GM21737 (cell line): ENCODE measurements at regions not wholly inside any gene's neighbourhood (a gene's known extent, or its start where the extent isn't known, plus 50 kb on each side); places are given as distances from the start of the nearest gene placed in this dataset.

Experiments
- ATAC-seq: cut with Tn5 transposase; IDR thresholded peaks from one replicate; pipeline ENCODE4 v1.9.1; 2021; ENCODE audit warnings: mild to moderate bottlenecking, moderate library complexity; ENCODE audit not compliant: unreplicated experiment

- ATAC-seq, result no peak
Measured at GRCh38 chr1:98333406-98333805, 328.1 kb upstream of the SNX7 start.

DNA sequence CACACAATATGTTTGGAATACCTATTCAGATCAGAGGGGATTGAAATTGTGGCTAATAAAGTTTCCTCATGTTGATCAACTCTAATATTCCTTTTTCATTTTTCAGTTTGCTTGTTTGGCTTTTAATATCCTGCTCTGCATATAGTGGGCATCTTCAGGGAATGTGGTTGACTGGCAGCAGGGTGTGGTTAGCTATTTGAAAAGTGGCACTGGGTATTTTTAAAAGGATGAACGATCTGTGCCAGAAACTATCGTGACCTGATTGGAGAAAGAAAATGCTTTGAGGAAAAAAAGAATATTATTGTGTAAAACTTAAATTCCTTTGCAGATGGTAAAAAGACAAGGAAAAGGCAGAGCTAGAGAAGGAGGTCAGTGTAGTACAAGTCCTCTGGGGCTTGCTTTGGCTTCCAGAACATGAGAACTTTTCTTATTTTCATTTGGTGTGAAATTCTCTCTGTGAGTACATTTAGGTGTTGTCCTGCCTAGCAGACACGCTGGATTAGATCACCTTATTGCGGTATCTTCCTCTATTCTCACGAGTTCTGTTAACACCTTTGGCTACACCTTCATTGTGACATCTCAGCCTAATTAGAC, 329.7 kb upstream of the SNX7 start:
- ATAC-seq, result no peak

GRCh38 chr1:98331243-98331642, 330.3 kb upstream of the SNX7 start:
- no peak for ATAC-seq

DNA sequence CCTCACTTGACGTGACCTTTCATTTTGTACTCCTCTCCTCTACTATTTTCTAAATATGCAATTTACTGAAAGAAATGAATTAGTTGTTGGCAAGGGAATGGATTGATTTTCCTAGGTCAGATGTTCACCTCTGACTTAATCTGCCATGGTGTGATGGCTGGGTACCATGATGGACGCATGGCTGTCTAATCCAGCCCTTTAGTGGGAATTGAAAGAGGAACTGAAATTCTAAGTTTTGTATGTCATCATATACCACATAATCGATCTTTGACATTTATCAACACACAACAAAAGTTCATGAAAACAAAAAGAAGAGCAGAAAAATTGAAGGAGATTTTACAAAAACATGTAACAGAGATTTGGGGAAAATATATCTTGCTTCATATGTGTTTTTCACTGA, 331.3 kb upstream of the SNX7 start:
- no peak for ATAC-seq

GRCh38 chr1:98328855-98329254, 332.7 kb upstream of the SNX7 start:
- no peak for ATAC-seq

DNA sequence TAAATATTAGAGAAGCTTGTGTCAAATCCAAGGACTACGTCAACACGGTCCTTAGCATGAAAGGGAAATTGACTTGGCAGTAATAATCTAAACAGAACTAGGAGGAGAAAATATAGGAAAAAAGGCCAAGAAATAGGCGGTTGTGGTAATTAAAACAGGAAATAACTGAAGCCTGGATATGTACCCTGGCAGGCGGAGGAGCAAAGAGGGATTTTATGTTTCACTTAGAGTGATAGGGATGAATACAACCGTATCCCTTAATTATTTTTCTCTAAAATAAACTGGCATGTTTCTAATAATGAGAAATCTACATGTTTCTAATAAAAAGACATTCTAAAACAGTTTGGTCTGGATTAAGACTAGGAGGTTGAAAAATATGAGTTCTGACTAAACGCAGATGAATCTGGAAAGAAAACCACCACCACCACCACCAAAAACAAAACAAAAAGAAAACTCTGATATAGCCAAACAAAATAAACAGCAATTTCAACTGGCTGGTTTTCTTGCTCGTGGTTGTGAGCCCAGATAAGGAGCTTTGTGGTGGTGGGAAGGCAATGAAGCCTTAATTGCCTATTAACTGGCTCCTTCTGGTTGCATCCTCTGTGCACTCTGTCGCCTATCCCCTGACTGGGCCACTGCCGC, 334.2 kb upstream of the SNX7 start:
- no peak for ATAC-seq

- ATAC-seq, result no peak
Measured at GRCh38 chr1:98325646-98326440, 335.7 kb upstream of the SNX7 start.

- ATAC-seq, result no peak
Measured at GRCh38 chr1:98323906-98324358, 337.6 kb upstream of the SNX7 start.

DNA sequence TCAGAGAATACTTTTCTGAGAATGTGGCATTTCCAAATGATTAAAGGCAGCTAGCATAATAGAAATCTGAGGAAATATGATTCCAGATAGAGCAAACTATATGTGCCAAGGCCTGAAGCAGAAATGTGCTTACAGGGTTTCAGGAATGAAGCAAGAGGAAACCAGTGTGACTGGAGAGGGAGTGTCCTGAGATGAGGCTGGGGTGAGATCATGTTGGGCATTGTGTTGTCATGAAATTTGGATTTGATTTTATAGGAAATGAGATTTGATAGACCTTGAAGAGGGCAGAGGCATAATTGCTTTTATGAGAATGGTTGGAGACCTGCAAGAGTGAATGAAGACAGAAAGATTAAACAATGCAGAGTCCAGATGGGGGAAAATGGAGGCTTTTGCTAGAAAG, 338.1 kb upstream of the SNX7 start:
- no peak for ATAC-seq

- no peak for ATAC-seq
Measured at GRCh38 chr1:98322966-98323365, 338.6 kb upstream of the SNX7 start.

GRCh38 chr1:98322086-98322485, 339.4 kb upstream of the SNX7 start:
- no peak for ATAC-seq

GRCh38 chr1:98321191-98321590, 340.3 kb upstream of the SNX7 start:
- no peak for ATAC-seq

DNA sequence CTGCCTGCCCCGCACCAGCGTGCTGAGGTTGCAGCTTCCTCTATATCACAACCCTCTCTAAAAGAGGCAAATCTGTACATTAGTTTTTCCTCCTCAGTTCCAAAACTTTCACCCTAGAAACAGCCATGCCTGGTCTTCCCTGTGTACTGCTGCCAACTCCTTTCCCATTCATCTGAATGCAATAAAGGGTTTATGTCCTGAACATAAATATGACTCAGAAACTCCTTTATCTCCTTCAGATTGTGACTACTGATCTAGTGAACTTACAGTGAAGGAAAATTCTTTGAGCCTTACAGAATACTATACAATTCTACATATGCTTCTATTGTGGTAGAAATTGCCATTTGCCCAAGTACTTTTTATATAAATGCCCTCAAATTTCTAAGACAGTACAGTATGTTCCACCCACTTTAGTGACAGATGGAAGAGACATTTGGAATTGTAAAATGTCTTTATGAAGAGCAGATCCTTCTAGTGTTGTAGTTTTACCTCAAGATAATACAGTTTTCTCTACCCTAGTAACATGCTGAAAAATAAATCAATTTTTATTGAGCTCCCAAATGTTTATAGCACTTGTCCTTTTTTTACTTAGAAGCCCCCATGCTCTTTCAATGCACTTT, 345.1 kb upstream of the SNX7 start:
- no peak for ATAC-seq

GRCh38 chr1:98315309-98315708, 346.2 kb upstream of the SNX7 start:
- ATAC-seq, result no peak

DNA sequence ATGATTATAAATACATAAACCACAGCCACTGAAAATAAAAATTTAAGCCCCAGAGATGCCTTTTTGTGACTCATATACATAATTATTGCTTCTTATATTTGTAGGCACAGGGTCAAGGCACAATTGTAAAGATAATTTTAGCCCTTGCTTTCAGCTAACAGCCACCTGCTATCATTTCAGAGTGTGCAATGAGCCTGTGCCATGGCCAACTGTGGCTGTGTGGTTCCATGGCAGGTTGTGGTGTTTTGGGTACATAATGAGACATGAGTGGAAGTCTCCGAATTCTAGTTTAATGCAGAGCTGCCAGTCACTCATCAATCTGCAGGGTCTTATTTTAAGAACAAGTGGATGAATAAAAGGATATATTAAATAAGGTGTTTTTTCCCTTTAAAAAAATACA, 346.9 kb upstream of the SNX7 start:
- ATAC-seq, result no peak

GRCh38 chr1:98306517-98307089, 354.9 kb upstream of the SNX7 start:
- ATAC-seq, result no peak

DNA sequence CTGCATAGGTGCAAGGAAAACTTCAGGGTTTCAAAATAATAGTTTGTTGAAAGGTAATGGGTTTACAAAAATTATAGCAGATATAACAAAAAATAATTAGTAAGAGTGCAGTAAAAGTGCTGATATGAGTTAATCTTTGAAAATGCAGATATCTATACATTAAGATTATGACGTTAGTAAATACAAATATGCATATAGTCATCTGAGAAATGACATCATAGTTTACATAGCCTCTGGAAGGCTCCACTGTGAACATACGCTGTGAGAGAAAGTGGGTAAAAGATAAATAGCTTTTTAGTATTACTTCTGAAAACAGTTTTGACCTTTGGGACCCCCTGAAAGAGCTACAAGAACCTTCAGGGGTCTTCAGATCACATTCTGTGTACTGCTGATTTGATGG, 356.2 kb upstream of the SNX7 start:
- no peak for ATAC-seq

- no peak for ATAC-seq
Measured at GRCh38 chr1:98304888-98305287, 356.6 kb upstream of the SNX7 start.

DNA sequence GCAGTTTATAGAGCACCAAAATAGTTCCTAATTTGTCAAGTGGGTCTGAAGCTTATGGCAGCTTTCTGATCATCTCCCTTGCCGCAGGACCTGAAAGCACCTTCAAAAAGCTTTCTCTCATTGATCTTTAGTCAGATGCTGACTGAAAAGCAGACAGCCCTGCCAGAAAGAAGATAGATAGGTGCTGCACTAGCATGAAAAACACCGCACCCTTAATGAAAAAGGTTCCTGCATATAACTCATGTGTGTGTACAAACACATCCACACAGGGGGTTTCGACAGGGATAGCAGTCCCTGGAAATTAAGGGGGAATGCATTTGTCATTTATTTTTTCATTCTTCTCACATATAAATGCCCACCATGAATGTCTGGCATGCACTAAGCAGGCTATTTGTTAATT, 361.7 kb upstream of the SNX7 start:
- ATAC-seq, result no peak

DNA sequence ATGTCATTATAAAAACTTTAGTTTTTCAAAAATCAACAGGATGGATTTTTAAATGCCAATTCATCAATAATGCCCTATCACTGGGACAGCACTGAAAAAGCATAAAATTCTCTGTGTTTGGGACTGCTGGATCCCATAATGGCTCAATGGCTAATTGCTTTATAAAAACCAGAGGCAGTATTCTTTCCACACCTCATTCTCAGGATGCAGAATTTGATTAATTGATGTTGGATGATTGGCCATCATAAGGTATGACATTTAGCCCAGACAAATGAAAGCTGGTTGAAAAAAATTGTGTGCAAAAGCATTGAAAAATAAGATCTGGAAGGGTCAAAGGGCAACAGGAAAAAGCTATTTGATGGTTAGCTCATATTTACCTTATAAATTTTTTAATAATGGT, 362.2 kb upstream of the SNX7 start:
- ATAC-seq, result no peak

DNA sequence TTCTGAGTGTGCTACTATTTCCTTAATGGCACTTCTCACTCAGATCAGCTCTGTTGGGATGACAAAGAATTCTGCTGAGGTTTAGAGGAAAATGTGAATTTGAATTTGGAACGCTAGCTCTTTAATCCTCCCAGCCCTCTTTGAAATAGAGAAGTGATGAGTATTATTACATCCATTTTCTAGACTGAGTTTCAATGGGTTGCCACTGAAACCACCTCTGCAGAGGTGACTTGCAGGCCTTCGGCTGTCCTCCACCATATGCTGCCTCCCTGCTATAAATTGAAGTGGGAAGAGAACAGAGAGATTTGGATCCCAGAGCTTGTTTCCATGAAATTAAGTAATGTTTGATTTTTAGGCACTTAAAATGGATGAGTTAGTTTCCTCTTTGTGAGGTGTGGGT, 363.2 kb upstream of the SNX7 start:
- no peak for ATAC-seq
